CD1c-positive myeloid dendritic cell (primary cell): ENCODE measurements at regions not wholly inside any gene's neighbourhood (a gene's known extent, or its start where the extent isn't known, plus 50 kb on each side); places are given as distances from the start of the nearest gene placed in this dataset.
"Not testable (repeated sequence)": the region's sequence is repeated elsewhere in the genome, so short reads cannot be mapped to it uniquely, and the experiment has no call there.

Experiments used
- DNase-seq: peaks from one replicate; pipeline ENCODE4 v3.0.0-alpha.2; 2016; ENCODE audit errors: extremely low spot score

GRCh38 chr14:57150449-57150848 is 118.3 kb downstream of the EXOC5 start:
- no peak for DNase-seq

GRCh38 chr14:57139173-57139572 is 129.5 kb downstream of the EXOC5 start:
- DNase-seq: no peak

GRCh38 chr14:57136669-57137328 is 131.9 kb downstream of the EXOC5 start:
- no peak for DNase-seq

- DNase-seq: not testable (repeated sequence)
These were observed 140.9 kb downstream of the EXOC5 start for GRCh38 chr14:57127809-57128208.

- DNase-seq: no peak
These were observed 146.6 kb downstream of the EXOC5 start for GRCh38 chr14:57122129-57122528.

GRCh38 chr14:57112072-57112807 is 156.5 kb downstream of the EXOC5 start:
- DNase-seq: not testable (repeated sequence)

- DNase-seq: not testable (repeated sequence)
These were observed 158.3 kb downstream of the EXOC5 start for GRCh38 chr14:57110411-57110810.

GRCh38 chr14:57091030-57091608 is 177.6 kb downstream of the EXOC5 start:
- no peak for DNase-seq

- DNase-seq: no peak
These were observed 178.8 kb downstream of the EXOC5 start for GRCh38 chr14:57089901-57090300.

- no peak for DNase-seq
These were observed 180.9 kb downstream of the EXOC5 start for GRCh38 chr14:57087841-57088240.

GRCh38 chr14:57086271-57087162 is 182.2 kb downstream of the EXOC5 start:
- no peak for DNase-seq

GRCh38 chr14:57085801-57086200 is 182.9 kb downstream of the EXOC5 start:
- no peak for DNase-seq

GRCh38 chr14:57085043-57085442 is 183.7 kb downstream of the EXOC5 start:
- DNase-seq: no peak

GRCh38 chr14:57080691-57081090 is 188.0 kb downstream of the EXOC5 start:
- no peak for DNase-seq

GRCh38 chr14:57078054-57078453 is 190.7 kb downstream of the EXOC5 start:
- DNase-seq: no peak

- DNase-seq: no peak
These were observed 194.7 kb downstream of the EXOC5 start for GRCh38 chr14:57073986-57074385.

- no peak for DNase-seq
These were observed 197.1 kb downstream of the EXOC5 start for GRCh38 chr14:57071639-57072038.

- no peak for DNase-seq
These were observed 199.0 kb downstream of the EXOC5 start for GRCh38 chr14:57069702-57070101.

GRCh38 chr14:57068511-57068910 is 200.2 kb downstream of the EXOC5 start:
- no peak for DNase-seq

- no peak for DNase-seq
These were observed 201.7 kb downstream of the EXOC5 start for GRCh38 chr14:57066887-57067513.

- no peak for DNase-seq
These were observed 202.2 kb downstream of the EXOC5 start for GRCh38 chr14:57066463-57066862.
